ENCODE measurements at regions not wholly inside any gene's neighbourhood (a gene's known extent, or its start where the extent isn't known, plus 50 kb on each side); places are given as distances from the start of the nearest gene placed in this dataset.

DNA sequence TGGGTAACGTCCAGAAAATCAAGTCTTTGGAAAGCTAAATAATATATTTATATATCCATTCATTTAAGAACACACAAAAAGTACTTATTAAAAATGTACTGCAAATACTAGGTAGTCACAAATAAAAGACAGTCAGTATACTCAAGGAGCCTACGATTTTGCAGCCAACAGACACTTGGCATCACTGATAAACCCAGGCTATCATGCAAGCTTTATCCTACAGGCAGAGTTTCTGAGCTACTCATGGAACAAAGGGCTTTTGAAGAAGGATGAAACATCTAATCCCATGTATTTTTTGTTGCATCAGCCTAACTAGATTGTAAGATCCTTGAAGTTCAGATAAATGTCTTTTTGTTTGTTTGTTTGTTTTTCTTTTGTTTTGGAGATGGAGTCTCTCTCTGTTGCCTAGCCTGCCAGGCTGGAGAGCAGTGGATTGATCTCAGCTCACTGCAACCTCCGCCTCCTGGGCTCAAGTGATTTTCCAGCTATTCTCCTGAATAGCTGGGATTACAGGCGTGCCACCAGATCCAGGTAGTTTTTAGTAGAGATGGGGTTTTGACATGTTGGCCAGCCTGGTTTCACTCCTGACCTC is 319.4 kb upstream of the MDFIC2 start:
- TF ChIP-seq, protein P1, sequence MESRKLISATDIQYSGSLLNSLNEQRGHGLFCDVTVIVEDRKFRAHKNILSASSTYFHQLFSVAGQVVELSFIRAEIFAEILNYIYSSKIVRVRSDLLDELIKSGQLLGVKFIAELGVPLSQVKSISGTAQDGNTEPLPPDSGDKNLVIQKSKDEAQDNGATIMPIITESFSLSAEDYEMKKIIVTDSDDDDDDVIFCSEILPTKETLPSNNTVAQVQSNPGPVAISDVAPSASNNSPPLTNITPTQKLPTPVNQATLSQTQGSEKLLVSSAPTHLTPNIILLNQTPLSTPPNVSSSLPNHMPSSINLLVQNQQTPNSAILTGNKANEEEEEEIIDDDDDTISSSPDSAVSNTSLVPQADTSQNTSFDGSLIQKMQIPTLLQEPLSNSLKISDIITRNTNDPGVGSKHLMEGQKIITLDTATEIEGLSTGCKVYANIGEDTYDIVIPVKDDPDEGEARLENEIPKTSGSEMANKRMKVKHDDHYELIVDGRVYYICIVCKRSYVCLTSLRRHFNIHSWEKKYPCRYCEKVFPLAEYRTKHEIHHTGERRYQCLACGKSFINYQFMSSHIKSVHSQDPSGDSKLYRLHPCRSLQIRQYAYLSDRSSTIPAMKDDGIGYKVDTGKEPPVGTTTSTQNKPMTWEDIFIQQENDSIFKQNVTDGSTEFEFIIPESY (IDR thresholded peaks at IDR 0.05; ENCODE audit: borderline replicate concordance, low read depth): no peak
- TF ChIP-seq SIN3A (IDR thresholded peaks at IDR 0.05; ENCODE audit: borderline replicate concordance, low read depth, low read length): no peak
- TF ChIP-seq NFIC (IDR thresholded peaks at IDR 0.05; ENCODE audit: borderline replicate concordance): no peak
- TF ChIP-seq EP300 (IDR thresholded peaks at IDR 0.05; ENCODE audit: borderline replicate concordance in 1 of 2, low read depth in 1 of 2, low read length in 1 of 2): no peak
- no peak for TF ChIP-seq RCOR1 (IDR thresholded peaks at IDR 0.05; ENCODE audit: low read length)
